GM19324 (cell line): ENCODE measurements at regions not wholly inside any gene's neighbourhood (a gene's known extent, or its start where the extent isn't known, plus 50 kb on each side); places are given as distances from the start of the nearest gene placed in this dataset.

Experiments used
- ATAC-seq: cut with Tn5 transposase; IDR thresholded peaks from one replicate; pipeline ENCODE4 v1.9.1; 2021; ENCODE audit warnings: mild to moderate bottlenecking, moderate library complexity; ENCODE audit not compliant: unreplicated experiment, low FRiP score

DNA sequence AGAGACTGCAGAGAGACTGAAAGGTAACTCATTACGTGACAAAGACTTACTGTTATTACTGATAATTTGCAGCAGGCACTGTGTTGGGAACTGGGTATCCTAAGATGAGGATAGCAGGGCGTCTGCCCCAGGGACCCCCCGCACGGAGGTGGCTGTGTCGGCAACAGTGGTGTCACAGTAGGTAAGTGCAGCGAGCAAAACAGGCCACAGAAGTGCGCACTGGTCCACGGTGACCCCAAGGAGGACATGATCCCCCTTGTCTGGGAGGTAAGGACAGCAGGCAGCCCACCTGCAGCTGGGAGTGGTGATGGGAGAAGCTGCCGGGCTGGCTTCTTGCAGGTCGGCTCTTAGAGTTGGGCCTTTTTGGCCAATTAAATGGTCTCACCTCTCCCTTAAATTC lies 82.9 kb downstream of the FAM43A start:
- no peak for ATAC-seq

DNA sequence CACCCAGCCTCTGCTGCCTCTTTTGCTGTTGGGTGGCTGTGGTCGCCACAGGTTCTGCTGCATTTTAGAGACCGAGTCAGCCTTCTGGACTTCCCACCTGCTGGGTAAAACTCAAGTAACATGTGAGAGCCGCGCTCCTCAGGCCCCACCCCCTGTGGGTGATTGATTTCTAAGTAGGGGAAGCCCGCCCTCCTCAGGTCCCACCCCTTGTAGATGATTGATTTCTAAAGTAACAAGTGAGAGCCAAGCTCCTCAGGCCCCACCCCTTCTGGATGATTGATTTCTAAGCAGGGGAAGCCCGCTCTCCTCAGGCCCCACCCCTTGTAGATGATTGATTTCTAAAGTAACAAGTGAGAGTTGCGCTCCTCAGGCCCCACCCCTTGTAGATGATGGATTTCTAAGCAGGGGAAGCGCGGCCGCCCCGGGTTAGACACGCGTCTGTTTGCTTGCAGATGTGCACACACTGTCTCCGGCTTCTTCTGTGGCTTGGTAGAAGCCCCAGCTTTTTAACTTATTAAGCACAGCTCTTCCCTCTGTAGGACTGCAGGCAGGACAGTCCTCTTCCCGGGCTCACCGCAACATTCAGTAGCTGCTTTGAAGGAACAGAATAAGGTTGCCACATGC lies 83.4 kb downstream of the FAM43A start:
- ATAC-seq = peak; percentile 94

DNA sequence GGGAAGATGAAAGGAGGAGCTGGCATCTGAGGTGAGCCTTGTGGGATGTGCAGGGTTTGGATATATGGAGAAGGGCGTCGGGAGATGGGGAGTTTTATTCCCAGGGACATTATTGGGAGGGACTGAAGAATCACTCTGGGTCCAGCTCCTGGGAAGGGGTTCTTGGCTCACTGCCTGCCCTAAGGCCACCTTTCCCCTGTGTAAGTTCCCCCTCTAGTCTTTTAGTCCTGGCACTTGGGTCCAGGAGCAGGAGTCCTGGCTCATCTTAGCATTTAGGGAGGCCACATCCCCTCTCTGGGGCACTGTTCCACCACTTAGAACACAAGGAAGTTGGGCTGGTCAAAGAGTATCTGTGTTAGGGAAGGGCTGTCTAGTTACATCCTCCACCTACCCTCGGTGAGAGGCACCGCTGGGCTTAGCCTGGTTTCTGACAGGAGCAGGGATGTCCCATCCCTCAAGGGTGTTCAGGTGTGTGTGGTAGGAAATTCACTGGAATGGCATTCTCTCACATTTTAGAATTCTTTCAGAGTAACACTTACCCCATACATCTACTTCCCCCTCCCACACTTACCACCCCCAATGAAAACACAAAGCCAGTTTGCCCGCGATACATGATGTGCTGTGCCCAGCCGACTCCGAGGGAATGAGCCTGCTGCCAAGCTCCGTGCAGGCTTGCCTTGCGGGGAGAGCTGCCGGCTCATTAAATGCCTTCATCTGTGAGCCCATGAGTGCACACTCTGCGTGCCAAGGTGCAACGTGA lies 86.7 kb downstream of the FAM43A start:
- ATAC-seq = no peak

DNA sequence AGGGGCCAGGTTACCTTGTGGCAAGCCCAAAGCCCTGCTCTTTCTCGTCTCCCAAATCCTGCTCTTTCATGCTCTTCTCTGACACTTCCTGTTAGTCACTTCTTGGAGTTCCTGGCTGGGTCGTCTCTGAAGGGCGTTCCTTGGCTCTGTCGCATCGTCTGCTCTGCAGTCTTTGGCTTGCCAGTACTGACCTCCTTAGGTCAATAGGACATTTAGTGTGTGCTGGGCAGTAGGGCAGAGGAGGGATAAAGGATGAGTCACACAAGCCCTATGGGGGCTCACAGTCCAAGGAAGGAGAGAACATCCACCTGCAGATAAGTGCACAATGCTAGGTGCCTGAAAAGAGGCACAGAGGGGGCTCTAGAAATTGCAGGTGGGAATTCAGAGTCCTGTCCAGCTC lies 87.5 kb downstream of the FAM43A start:
- ATAC-seq = no peak

DNA sequence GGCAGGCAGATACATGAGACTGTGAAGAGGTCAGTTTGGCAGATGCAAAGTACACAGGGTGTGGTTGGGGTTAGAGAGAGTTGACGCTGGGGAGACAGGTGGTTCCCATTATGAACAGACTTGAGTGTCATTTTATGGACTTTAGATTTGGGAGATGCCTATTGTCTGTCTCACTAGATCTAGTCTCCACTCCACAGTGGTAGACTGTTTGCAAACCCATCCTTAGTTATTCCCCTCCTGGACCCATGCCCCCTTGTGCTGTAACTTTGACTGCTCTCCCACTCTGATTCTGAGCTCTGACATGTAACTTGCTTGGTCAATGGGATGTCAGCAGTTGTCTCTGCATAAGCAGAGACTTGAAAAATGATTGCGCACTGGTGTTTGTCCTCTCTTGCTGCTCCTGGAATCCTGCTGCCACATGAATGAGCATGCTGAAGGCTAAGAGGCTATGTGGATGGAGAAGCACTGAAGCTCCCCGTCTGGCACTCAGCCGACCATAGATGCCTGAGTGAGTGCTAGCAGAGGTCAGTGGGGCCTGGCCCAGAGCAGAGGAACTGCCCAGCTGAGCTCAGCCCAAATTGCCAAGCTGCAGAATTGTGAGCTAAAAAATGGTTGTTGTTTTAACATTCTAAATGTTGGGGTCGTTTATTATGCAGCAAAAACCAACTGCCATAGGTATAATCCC lies 88.2 kb downstream of the FAM43A start:
- ATAC-seq = no peak

DNA sequence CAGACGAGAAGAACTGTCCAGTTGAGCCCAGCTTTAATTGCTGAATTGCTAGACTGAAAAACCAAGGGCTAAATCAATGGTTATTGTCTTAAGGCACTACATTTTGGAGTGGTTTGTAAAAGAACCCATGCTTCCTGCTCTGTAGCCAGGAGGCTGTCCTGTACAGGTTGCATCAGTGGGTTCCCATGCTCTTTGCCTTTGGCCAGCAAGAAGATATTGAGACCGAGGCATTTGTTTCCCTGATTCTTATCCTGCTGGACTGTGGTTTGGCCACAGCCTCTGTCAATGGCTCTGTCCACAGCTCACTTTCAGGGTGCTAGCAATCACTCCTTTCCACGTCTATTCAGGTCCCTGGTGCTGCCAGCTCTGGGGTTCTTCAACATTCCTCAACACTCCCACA lies 89.6 kb downstream of the FAM43A start:
- ATAC-seq = no peak

DNA sequence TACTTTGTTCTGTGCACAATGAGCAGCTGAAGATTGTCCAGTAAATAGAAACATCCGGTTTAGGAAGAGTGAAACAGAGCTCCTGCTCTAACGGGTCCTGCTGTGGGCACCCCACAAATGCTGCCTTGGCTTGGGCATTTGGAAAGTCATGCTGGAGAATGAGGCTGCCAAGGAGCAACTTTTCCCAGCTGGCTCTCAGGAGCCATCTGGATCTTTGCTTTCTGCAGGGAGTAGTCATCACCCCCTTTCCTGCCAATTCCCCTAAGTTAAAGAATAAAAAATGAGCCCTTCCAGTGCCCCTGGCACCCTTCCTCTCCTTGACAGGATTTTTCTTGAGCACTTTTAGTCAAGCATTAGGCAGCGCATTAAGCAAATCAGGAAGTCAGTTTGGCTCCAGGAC lies 90.0 kb downstream of the FAM43A start:
- ATAC-seq = no peak

DNA sequence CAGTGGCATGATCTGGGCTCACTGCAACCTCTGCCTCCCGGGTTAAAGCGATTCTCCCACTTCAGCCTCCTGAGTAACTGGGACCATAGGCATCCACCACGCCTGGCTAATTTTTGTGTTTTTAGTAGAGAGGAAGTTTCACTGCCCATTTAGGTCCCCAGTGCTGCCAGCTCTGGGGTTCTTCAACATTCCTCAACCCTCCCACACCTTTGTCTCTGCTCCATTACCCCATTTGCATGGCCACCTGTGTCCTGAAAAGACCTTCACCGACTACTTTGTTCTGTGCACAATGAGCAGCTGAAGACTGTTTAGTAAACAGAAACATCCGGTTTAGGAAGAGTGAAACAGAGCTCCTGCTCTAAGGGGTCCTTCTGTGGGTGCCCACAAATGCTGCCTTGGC lies 92.0 kb downstream of the FAM43A start:
- no peak for ATAC-seq

DNA sequence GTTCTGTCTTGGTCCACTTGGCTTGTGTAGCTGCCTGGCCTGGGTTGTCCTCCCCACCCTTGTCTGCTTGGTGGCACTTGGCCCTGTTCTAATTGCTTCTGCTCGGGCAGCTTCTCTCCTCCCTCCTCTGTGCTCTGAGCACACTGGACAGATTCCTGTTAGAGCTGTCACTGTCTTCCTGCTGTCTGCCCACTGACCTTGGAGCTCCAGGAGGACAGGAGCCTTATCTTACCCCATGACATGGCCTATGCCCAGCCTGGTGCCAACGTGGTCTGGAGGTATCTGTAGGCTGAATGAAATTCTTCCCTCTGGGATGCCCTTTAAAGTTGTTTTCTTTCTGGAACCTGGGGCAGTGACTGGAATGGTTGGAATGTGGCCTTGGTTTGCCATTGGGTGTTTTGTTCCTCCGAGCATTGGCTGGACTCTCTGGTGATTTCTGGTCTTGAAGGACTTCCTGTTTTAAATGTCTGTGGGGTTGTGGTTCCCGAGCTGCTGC lies 94.1 kb downstream of the FAM43A start:
- no peak for ATAC-seq

DNA sequence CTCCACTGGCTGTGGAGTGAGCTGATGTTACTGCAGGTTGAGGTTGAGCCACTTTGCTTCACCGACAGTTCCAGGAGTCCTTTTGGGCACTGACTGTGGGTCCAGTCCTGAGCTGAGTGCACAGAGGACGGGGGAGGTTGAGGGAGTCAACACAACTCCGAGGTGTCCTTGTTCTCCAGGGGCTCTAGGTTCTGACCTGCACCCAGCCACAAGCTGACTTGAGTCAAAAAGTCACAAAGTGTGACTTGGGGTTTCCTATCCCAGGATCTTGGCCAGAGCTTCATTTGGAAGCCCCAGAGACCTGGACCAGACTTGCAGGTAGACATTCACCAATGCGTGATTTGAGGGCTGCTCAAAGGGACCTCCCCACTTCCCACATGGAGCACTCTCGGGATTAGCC lies 95.0 kb downstream of the FAM43A start:
- no peak for ATAC-seq

DNA sequence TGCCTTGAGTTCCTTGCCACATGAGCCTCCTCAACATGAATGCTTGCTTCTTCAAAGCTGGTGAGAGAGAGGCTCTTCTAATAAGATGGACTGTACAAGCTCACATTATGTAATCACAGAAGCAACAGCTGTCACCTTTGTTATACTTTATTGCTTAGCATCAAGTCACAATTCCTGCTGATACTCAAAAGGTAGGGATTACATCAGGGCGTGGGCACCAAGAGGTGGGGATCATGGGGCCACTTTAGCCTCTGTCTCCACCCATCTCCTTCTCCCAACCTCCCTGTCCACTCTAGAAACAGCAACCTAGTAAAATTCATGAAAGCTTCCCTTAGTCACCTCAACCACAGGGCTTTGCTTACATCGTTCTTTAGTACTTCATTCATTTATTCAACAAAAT lies 95.9 kb downstream of the FAM43A start:
- ATAC-seq = no peak

DNA sequence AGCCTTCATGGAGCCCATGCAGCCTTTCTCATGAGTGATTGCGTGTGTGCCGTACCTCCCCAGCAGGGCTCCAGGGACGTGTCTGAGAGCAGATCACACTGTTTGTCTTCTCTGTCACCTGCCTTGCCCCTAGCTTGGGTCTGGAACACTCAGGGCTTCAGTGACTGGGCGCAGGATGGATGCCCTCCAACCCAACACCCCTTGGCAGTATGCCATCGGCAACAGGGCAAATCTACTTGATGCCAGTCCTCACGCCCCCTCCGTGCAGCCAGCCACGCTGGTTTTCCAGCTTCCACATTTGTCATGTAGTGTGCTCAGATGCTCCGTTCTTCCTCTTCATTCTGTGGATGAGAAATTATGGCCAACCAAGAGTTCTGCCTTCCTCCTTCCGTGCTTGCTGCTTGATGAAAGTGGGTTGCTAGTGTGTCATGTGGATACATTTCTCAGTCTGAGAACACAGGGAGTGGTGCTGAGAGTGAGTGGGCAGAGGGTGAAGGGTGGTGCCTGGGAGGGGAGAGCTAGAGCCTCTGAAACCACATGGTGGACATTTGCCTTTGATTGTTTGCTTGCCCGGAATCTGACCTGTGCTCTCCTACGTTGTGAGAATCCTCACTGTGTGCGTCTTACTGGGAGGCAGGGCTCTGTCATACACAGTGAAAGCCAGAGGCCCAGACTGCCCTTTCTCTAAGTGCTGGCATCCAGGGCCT lies 97.2 kb downstream of the FAM43A start:
- ATAC-seq = no peak

DNA sequence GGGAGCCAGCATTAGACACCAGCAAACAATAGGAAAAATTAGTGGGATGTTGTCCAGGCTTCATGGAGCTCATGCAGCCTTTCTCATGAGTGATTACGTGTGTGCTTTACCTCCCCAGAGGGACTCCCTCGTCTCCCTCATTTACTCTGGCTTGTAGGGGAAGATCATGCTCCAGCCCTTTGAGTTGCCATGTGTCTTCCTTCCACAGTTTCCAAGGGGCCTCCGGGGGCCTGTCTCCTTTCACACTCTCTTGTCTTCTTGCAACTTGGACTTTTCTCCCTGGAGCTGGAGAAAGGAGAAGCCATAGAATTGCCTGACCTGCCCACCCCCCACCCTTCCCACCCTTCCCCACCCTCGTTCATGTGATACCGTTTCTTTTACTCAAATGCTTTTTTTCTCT lies 98.7 kb downstream of the FAM43A start:
- no peak for ATAC-seq

DNA sequence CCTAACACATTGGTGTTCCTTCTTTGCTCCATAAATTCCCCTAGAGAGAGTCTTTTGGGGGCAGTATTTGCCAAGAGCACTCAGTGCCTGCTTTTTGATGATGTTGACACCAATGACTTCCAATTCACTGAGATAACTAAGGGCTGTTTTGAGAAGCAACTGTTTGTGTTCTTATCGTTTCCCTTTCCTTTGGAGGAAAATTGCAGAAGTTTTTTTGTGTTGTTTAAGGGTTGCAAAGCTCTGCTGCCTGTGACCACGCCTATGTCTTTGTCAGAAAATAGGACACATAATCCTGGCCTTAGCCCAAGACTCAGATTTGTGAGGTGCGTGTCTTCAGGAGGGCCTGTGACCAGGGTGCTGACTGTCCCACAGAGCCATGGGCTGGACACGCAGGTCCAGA lies 99.6 kb downstream of the FAM43A start:
- no peak for ATAC-seq

DNA sequence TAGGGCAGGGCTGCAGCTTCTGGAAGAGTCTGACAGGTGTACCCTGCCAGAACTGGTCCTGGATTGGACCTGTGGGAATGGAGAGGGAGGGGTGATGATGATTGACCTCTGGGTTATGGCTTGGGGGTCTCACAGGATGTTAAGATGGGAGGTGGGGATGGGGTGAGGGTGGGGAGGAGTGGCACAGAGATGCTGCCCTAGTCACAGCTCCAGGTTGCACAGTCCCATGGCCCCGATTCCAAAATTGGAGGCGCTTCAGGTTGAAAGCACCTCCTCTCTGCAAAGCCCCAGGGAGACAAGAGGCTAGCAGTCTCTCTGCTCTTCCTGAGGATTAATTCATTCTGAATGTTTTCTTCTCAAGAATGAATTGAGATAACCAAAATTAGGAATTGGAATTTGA lies 101.4 kb downstream of the FAM43A start:
- ATAC-seq = no peak

DNA sequence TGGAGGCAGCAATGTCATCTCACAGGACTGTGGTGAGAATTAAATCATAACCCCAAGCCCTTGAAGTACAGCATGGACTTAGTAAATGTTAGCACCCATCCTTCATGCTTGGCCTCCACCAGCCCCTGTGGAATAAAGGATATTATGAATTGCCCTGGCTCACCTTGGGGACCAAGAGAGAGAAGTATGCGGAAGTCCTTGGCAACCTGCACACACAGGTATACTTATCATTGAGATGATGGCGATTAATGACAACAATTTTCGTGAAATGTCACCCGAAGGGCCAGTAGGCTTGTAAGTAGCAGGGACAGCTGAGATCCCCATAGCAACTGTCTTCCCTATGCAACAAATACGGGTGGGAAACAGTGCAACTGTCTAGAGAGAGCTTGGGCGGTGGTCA lies 102.0 kb downstream of the FAM43A start:
- no peak for ATAC-seq

DNA sequence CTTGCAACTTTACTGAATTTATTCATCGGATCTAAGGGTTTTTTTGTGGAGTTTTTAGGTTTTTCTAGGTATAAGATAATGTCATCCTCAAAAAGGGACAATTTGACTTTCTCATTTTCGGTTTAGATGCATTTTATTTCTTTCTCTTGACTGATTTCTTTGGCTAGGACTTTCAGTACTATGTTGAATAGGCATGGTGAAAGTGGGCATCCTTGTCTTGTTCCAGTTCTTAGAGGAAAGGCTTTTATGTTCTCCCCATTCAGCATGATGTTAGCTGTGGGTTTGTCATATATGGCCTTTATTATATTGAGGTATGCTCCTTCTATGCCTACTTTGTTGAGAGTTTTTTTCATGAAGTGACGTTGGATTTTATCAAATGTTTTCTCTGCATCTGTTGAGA lies 106.7 kb downstream of the FAM43A start:
- no peak for ATAC-seq

DNA sequence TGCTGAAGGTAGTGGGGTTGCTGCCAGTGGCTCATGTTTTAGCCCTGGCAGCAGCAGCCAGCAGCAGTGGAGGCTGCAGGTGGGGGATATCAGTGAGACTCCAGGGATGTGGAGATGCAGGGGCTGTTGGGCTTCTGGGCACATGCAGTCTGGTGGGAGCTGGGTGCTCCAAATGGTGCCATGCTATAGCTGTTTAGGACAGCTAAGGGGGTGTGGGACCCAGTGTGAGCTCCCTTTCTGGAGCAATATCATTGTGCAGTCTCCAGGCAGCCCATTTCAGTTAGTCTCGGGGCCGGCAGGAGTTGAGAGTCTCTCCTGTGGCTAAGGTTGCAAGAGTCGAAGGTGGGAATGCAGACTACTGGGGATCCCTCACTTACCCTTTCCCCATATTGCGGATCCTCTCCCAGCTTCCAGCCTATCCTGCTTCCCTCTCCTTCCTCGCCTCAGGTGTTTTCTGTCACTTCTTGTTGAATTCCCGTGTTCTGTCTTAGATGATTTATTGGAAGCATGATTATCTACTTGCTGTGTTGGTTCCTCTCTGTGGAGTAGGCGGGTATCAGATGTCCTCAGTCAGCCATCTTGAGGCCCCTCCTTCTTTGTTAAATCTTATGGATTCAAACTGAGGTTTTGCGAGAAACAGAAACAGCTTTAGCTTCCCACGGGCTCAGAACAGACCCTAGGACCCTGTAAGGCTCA lies 112.0 kb downstream of the FAM43A start:
- no peak for ATAC-seq

DNA sequence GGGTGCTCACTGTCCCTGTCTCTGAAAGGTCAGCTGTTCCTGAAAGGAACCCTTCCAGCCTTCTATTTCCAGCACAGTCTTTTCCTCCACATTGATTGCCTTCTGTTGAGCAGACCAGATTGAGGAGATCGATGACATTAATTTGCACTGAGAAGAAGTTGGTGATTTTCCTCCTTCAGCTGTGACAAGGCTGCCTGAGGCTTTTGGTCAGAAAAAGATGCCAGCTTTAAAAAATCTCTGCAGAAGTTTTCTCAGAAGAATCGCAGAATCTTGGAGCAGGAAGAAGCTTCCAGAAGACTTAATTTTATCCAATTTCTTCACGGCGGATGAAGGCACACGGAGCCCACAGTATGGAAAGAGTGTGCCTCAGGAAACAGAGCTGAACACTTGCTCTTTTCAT lies 112.8 kb downstream of the FAM43A start:
- ATAC-seq = no peak

DNA sequence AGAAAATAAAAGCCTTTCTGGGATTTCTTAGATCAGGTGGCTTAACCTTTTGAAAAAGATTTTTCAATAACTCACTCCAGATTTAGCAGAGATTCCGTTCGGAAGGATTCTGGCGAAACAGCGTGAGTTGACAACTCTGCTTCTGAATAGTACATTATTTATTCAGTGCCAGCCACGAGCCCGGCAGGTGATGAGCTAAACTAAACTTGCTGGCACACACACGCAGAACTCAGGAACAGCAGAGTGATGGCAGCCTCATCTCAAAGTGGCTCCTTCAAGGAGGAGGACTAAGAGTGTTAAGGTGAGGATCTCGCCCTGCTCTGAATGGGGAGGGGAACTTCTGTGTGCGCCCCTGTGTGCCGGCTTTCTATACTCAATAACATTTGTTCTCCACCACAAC lies 114.3 kb downstream of the FAM43A start:
- no peak for ATAC-seq
